Sigmoid colon (tissue), 4 donors: ENCODE measurements at regions not wholly inside any gene's neighbourhood (a gene's known extent, or its start where the extent isn't known, plus 50 kb on each side); places are given as distances from the start of the nearest gene placed in this dataset.

Source experiments
- CTCF ChIP-seq, 4 experiments: fragments of 450-650 bp in 3 of 4; fragments of 200-600 bp in 1 of 4; IDR thresholded peaks; one replicate each; pipeline ENCODE4 v1.5.1; 2016 to 2019; ENCODE audit warnings: antibody characterized with exemption in 4 of 4, mild to moderate bottlenecking in 3 of 4, moderate library complexity in 2 of 4
- POLR2A ChIP-seq, 2 donors: fragments of 450-650 bp; IDR thresholded peaks; one replicate each; pipeline ENCODE4 v1.6.1; 2016; ENCODE audit warnings: antibody characterized with exemption in 2 of 2, mild to moderate bottlenecking in 2 of 2, moderate library complexity in 2 of 2
- POLR2AphosphoS5 ChIP-seq, 4 donors: sonication (generic); formaldehyde crosslinking; IDR thresholded peaks; one replicate each; pipeline ENCODE4 v1.6.1; 2017; ENCODE audit warnings: antibody characterized with exemption in 4 of 4

- no peak for TF ChIP-seq CTCF (IDR thresholded peaks at IDR 0.05)
- TF ChIP-seq POLR2A (IDR thresholded peaks at IDR 0.05) = no peak
- TF ChIP-seq POLR2AphosphoS5 (IDR thresholded peaks at IDR 0.05) = no peak
These were observed 537.2 kb upstream of the CPEB2 start for GRCh38 chr4:14465057-14465456.
